HG02610 (cell line): ENCODE measurements at regions not wholly inside any gene's neighbourhood (a gene's known extent, or its start where the extent isn't known, plus 50 kb on each side); places are given as distances from the start of the nearest gene placed in this dataset.
"Not testable (repeated sequence)": the region's sequence is repeated elsewhere in the genome, so short reads cannot be mapped to it uniquely, and the experiment has no call there.

Experiments used
- ATAC-seq: cut with Tn5 transposase; IDR thresholded peaks from one replicate; pipeline ENCODE4 v1.9.1; 2021; ENCODE audit warnings: mild to moderate bottlenecking, moderate library complexity; ENCODE audit not compliant: unreplicated experiment

- no peak for ATAC-seq
Measured at GRCh38 chrX:128436397-128437103, 384.3 kb upstream of the ACTRT1 start.

GRCh38 chrX:128425546-128425945 lies 373.3 kb upstream of the ACTRT1 start:
- no peak for ATAC-seq

- no peak for ATAC-seq
Measured at GRCh38 chrX:128408842-128409241, 356.6 kb upstream of the ACTRT1 start.

GRCh38 chrX:128396601-128397000 lies 344.4 kb upstream of the ACTRT1 start:
- no peak for ATAC-seq

GRCh38 chrX:128383846-128384245 lies 331.6 kb upstream of the ACTRT1 start:
- ATAC-seq: not testable (repeated sequence)

- ATAC-seq: no peak
Measured at GRCh38 chrX:128365492-128365891, 313.3 kb upstream of the ACTRT1 start.

GRCh38 chrX:128335671-128336070 lies 283.5 kb upstream of the ACTRT1 start:
- ATAC-seq: no peak

- ATAC-seq: no peak
Measured at GRCh38 chrX:128334821-128335220, 282.6 kb upstream of the ACTRT1 start.

- ATAC-seq: no peak
Measured at GRCh38 chrX:128310912-128311311, 258.7 kb upstream of the ACTRT1 start.

GRCh38 chrX:128309311-128309710 lies 257.1 kb upstream of the ACTRT1 start:
- no peak for ATAC-seq

- ATAC-seq: no peak
Measured at GRCh38 chrX:128294198-128294597, 242.0 kb upstream of the ACTRT1 start.

- ATAC-seq: no peak
Measured at GRCh38 chrX:128287693-128288092, 235.5 kb upstream of the ACTRT1 start.

GRCh38 chrX:128250621-128251020 lies 198.4 kb upstream of the ACTRT1 start:
- no peak for ATAC-seq

GRCh38 chrX:128216364-128216763 lies 164.2 kb upstream of the ACTRT1 start:
- ATAC-seq: no peak

GRCh38 chrX:128165884-128166408 lies 113.7 kb upstream of the ACTRT1 start:
- no peak for ATAC-seq

GRCh38 chrX:128156204-128156603 lies 104.0 kb upstream of the ACTRT1 start:
- ATAC-seq: no peak

- ATAC-seq: no peak
Measured at GRCh38 chrX:128142745-128143144, 90.5 kb upstream of the ACTRT1 start.

GRCh38 chrX:128106630-128107029 lies 54.4 kb upstream of the ACTRT1 start:
- ATAC-seq: no peak

- ATAC-seq: no peak
Measured at GRCh38 chrX:128105659-128106058, 53.5 kb upstream of the ACTRT1 start.
